A549 (cell line): ENCODE measurements at regions not wholly inside any gene's neighbourhood (a gene's known extent, or its start where the extent isn't known, plus 50 kb on each side); places are given as distances from the start of the nearest gene placed in this dataset.
"Not testable (repeated sequence)": the region's sequence is repeated elsewhere in the genome, so short reads cannot be mapped to it uniquely, and the experiment has no call there.

ENCODE experiments used
- ATAC-seq, 2 experiments: fragments of 200-7000 bp in 1 of 2; fragments of >200 bp in 1 of 2; cut with Nextera tagmentation in 1 of 2; cut with Tn5 transposase in 1 of 2; 3 replicates each; pipeline versions ENCODE4 v1.8.0 to v1.9.1; 2018 to 2020; ENCODE audit warnings: mild to moderate bottlenecking in 1 of 2, moderate library complexity in 1 of 2
- CTCF ChIA-PET: fragments of 300-600 bp; sonication (Branson Sonifier 250); formaldehyde crosslinking; extraction: SDS; loops from one replicate; lab custom pipeline; 2021; ENCODE audit warnings: antibody characterized with exemption, inconsistent platforms; lab: Yijun Ruan, JAX
- POLR2A ChIA-PET: fragments of 350-600 bp; formaldehyde crosslinking; extraction: SDS; loops from one replicate; lab custom pipeline; 2021; ENCODE audit warnings: antibody characterized with exemption, inconsistent platforms; lab: Yijun Ruan, JAX
- DNase-seq, 2 experiments: peaks; one replicate each; pipeline versions ENCODE4 v3.0.0 to v3.0.0-alpha.2; 2011 to 2016; ENCODE audit warnings: low read depth in 1 of 2, low spot score in 1 of 2
- FAIRE-seq: peaks from 2 replicates; lab custom pipeline; 2011; peaks lifted over from hg19 to GRCh38; lab: Jason Lieb, UNC
- H3K27ac ChIP-seq, 2 experiments: fragments of >200 bp; sonication (Bioruptor Twin); formaldehyde crosslinking; 3 replicates each; pipeline ENCODE4 v1.5.1; 2016 to 2017
- H3K4me1 ChIP-seq: fragments of >200 bp; sonication (Bioruptor Twin); formaldehyde crosslinking; 3 replicates; pipeline ENCODE4 v1.6.1; 2016
- H3K4me2 ChIP-seq: fragments of >200 bp; sonication (Bioruptor Twin); formaldehyde crosslinking; 3 replicates; pipeline ENCODE4 v1.6.1; 2016
- H3K4me3 ChIP-seq: fragments of >200 bp; sonication (Bioruptor Twin); formaldehyde crosslinking; 3 replicates; pipeline ENCODE4 v1.5.1; 2016
- H3K9me3 ChIP-seq: fragments of >200 bp; sonication (Bioruptor Twin); formaldehyde crosslinking; 3 replicates; pipeline ENCODE4 v1.6.1; 2016
- ATOH8 ChIP-seq: fragments of 250-450 bp; sonication (Bioruptor Pico); IDR thresholded peaks from 2 replicates; pipeline ENCODE4 v1.5.0; 2020; ENCODE audit warnings: low read depth, mild to moderate bottlenecking, moderate library complexity
- CHD2 ChIP-seq: fragments of 150-350 bp; IDR thresholded peaks from 2 replicates; pipeline ENCODE4 v1.6.1; 2014; ENCODE audit warnings: low read length; ENCODE audit not compliant: partially characterized antibody
- CTCF ChIP-seq: fragments of >200 bp; sonication (Bioruptor Twin); formaldehyde crosslinking; IDR thresholded peaks from 3 replicates; pipeline ENCODE4 v1.5.1; 2016
- EHMT2 ChIP-seq: fragments of 200-600 bp; sonication (generic); IDR thresholded peaks from 2 replicates; pipeline ENCODE4 v1.6.1; 2016; ENCODE audit warnings: antibody characterized with exemption, low read depth, mild to moderate bottlenecking, moderate library complexity
- ESRRA ChIP-seq: fragments of 150-350 bp; IDR thresholded peaks from 2 replicates; pipeline ENCODE4 v1.6.1; 2014; ENCODE audit warnings: mild to moderate bottlenecking, low read length, borderline replicate concordance
- FOSB ChIP-seq: fragments of 250-450 bp; sonication (Bioruptor Pico); IDR thresholded peaks from 2 replicates; pipeline ENCODE4 v1.5.0; 2020; ENCODE audit warnings: mild to moderate bottlenecking, moderate library complexity
- FOSL2 ChIP-seq, 2 experiments: fragments of 450-650 bp in 1 of 2; fragments of >200 bp in 1 of 2; sonication (Bioruptor Twin) in 1 of 2; formaldehyde crosslinking; IDR thresholded peaks; 2 replicates each; pipeline versions ENCODE4 v1.5.0 to v1.6.1; 2016 to 2020; ENCODE audit warnings: mild to moderate bottlenecking in 1 of 2, moderate library complexity in 1 of 2
- HMGXB4 ChIP-seq: fragments of 250-450 bp; sonication (Bioruptor Pico); IDR thresholded peaks from 2 replicates; pipeline ENCODE4 v1.5.0; 2021; ENCODE audit warnings: mild to moderate bottlenecking, moderate library complexity, borderline replicate concordance
- HOXB13 ChIP-seq: fragments of 250-450 bp; sonication (Bioruptor Pico); IDR thresholded peaks from 2 replicates; pipeline ENCODE4 v1.5.0; 2020; ENCODE audit warnings: low read depth, mild to moderate bottlenecking, moderate library complexity
- HOXB5 ChIP-seq: fragments of 250-450 bp; sonication (Bioruptor Pico); IDR thresholded peaks from 2 replicates; pipeline ENCODE4 v1.5.0; 2020; ENCODE audit warnings: mild to moderate bottlenecking, moderate library complexity
- KDM5A ChIP-seq: fragments of 200-600 bp; sonication (generic); IDR thresholded peaks from 2 replicates; pipeline ENCODE4 v1.6.1; 2016; ENCODE audit warnings: antibody characterized with exemption, mild to moderate bottlenecking
- NFE2L2 ChIP-seq: fragments of 150-350 bp; conservative IDR thresholded peaks from 2 replicates; pipeline ENCODE4 v1.6.1; 2014; ENCODE audit warnings: low read length
- NPAS2 ChIP-seq: fragments of 250-450 bp; sonication (Bioruptor Pico); IDR thresholded peaks from 2 replicates; pipeline ENCODE4 v1.8.0; 2022; ENCODE audit warnings: mild to moderate bottlenecking, moderate library complexity, borderline replicate concordance
- PBX3 ChIP-seq: IDR thresholded peaks from 2 replicates; pipeline ENCODE4 v1.6.1; 2012
- POLR2A ChIP-seq: IDR thresholded peaks from 2 replicates; pipeline ENCODE4 v1.6.1; 2012; ENCODE audit warnings: mild to moderate bottlenecking, low read length
- RARB ChIP-seq: fragments of 250-450 bp; sonication (Bioruptor Pico); IDR thresholded peaks from 2 replicates; pipeline ENCODE4 v1.8.0; 2021; ENCODE audit warnings: mild to moderate bottlenecking, moderate library complexity
- RCOR1 ChIP-seq: fragments of 150-350 bp; IDR thresholded peaks from 2 replicates; pipeline ENCODE4 v1.6.1; 2014; ENCODE audit warnings: antibody characterized with exemption, low read length, low read depth
- SREBF2 ChIP-seq: fragments of 450-650 bp; IDR thresholded peaks from 2 replicates; pipeline ENCODE4 v1.6.1; 2014; ENCODE audit warnings: mild to moderate bottlenecking, moderate library complexity
- TP53 ChIP-seq: fragments of 250-450 bp; sonication (Bioruptor Pico); IDR thresholded peaks from 2 replicates; pipeline ENCODE4 v1.5.0; 2021; ENCODE audit warnings: mild to moderate bottlenecking, moderate library complexity
- USF2 ChIP-seq: fragments of 450-650 bp; IDR thresholded peaks from 2 replicates; pipeline ENCODE4 v1.6.1; 2014; ENCODE audit warnings: antibody characterized with exemption
- ZC3H11A ChIP-seq: fragments of 450-650 bp; IDR thresholded peaks from 2 replicates; pipeline ENCODE4 v1.6.1; 2014; ENCODE audit warnings: antibody characterized with exemption, mild to moderate bottlenecking
- ZFP36 ChIP-seq: fragments of 450-650 bp; IDR thresholded peaks from 2 replicates; pipeline ENCODE4 v1.6.1; 2014; ENCODE audit warnings: borderline replicate concordance; ENCODE audit not compliant: partially characterized antibody
- WGBS: methylation state at CpG from one replicate; pipeline ENCODE4 v1.1.6; 2017; ENCODE audit errors: missing lambda C conversion rate; 5-methylcytosine and 5-hydroxymethylcytosine counted together
- TF ChIP-seq, protein P1 (sequence below): fragments of >200 bp; sonication (Bioruptor Twin); formaldehyde crosslinking; IDR thresholded peaks from 2 replicates; pipeline ENCODE4 v1.6.1; 2016

DNA sequence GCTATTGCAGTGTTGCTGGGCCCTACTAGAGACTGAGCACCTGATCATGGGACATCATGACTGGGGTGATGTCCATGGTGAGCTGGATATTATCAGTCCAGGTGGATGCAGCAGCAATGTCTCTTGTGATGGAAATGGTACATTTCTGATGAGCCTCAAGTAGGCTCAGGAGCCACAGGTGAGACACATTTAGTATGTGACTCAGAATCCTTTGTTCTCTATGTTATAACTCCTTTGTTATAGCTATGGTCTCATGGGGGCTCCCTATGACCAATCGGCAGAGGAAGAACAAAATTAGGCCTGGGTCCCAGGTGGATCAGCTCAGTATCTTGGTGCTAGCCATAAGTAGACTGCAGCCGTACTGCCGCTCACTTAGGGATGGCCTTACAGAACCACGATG lies 107.9 kb upstream of the FAT1 start:
- ATAC-seq: no peak
- no peak for DNase-seq
- H3K4me1 ChIP-seq: peaks cover 16% of the 10 kb centered on the region
- WGBS: 100% methylated on average over 1 of the region's 4 CpGs
- CTCF ChIA-PET: interaction anchor here (1.4 kb wide), 1 partner anchor 105 kb away, joined by 7 read pairs; no protein-coding TSS in a partner anchor
- TF ChIP-seq FOSL2 (IDR thresholded peaks at IDR 0.05) (no peak), FOSL2 (CRISPR knock-in tag; IDR thresholded peaks at IDR 0.05) (no peak), CTCF (no peak), ATOH8 (no peak), RCOR1 (no peak), HOXB5 (CRISPR knock-in tag) (no peak), ZC3H11A (no peak), NFE2L2 (no peak), TP53 (CRISPR knock-in tag) (no peak), NPAS2 (CRISPR knock-in tag) (no peak), SREBF2 (no peak), POLR2A (no peak), EHMT2 (no peak), FOSB (CRISPR knock-in tag) (no peak), KDM5A (no peak), PBX3 (no peak), HMGXB4 (CRISPR knock-in tag) (no peak)
- TF ChIP-seq, protein P1, sequence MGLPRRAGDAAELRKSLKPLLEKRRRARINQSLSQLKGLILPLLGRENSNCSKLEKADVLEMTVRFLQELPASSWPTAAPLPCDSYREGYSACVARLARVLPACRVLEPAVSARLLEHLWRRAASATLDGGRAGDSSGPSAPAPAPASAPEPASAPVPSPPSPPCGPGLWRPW: no peak
- peak overlapping the region in 1 of 2 experiments; percentile 71; a peak in 1 of 6 replicates for H3K27ac ChIP-seq
- no peak overlapping the region for H3K4me2 ChIP-seq
- FAIRE-seq: no peak
- H3K4me3 ChIP-seq: no peak overlapping the region
- H3K9me3 ChIP-seq: no peaks in the 10 kb centered on the region
- POLR2A ChIA-PET: no interaction called here

- H3K4me2 ChIP-seq: no peak overlapping the region
- POLR2A ChIA-PET: no interaction called here
- TF ChIP-seq RCOR1 (no peak), HOXB5 (CRISPR knock-in tag) (no peak), USF2 (no peak), NPAS2 (CRISPR knock-in tag) (no peak), ZFP36 (no peak), RARB (no peak), CHD2 (no peak), HOXB13 (no peak), ESRRA (no peak)
These were observed 109.2 kb upstream of the FAT1 start for GRCh38 chr4:186832906-186833305.

DNA sequence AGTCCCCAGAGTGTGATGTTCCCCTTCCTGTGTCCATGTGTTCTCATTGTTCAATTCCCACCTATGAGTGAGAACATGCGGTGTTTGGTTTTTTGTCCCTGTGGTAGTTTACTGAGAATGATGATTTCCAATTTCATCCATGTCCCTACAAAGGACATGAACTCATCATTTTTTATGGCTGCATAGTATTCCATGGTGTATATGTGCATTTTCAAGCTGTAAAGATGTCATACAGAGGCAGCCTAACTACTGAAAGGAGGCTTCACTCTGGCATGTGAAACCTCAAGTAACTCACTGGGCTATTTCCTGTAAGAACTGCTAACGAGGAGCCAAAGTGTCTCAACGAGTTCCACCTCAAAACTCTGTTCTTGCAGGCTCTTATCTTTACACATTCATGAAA lies 113.8 kb upstream of the FAT1 start:
- H3K4me2 ChIP-seq, POLR2A ChIA-PET, H3K27ac ChIP-seq, H3K9me3 ChIP-seq, ATAC-seq, H3K4me3 ChIP-seq, CTCF ChIA-PET, DNase-seq, FAIRE-seq: not testable (repeated sequence)
- peaks cover 16% of the 10 kb centered on the region for H3K4me1 ChIP-seq
- 93% methylated on average over 3 of the region's 3 CpGs for WGBS

More at GRCh38 chr4:186832906-186833305, 109.2 kb upstream of the FAT1 start:
- WGBS: 64% methylated on average over 1 of the region's 1 CpG
- ATAC-seq (no peak), DNase-seq (no peak), FAIRE-seq (no peak)
- Histone ChIP-seq H3K4me3 (no peak overlapping the region), H3K27ac (no peak overlapping the region), H3K9me3 (no peaks in the 10 kb centered on the region), H3K4me1 (peaks cover 16% of the 10 kb centered on the region)
- CTCF ChIA-PET: no interaction called here
